Mesenchymal stem cell (in vitro differentiated cells and primary cell): ENCODE measurements at regions not wholly inside any gene's neighbourhood (a gene's known extent, or its start where the extent isn't known, plus 50 kb on each side); places are given as distances from the start of the nearest gene placed in this dataset.

Experiments
- DNase-seq: peaks from one replicate; pipeline ENCODE4 v3.0.0-alpha.2; 2013
- H2AFZ ChIP-seq: one replicate; pipeline ENCODE4 v1.6.1; 2013; ENCODE audit warnings: low read depth, mild to moderate bottlenecking, control low read depth, inconsistent platforms, low read length, moderate library complexity
- H2AK5ac ChIP-seq: 2 replicates; pipeline ENCODE4 v1.6.1; 2013; ENCODE audit warnings: low read length, moderate library complexity, mild to moderate bottlenecking, inconsistent platforms; ENCODE audit not compliant: severe bottlenecking
- H2BK120ac ChIP-seq: one replicate; pipeline ENCODE4 v1.6.1; 2013; ENCODE audit warnings: low read depth, mild to moderate bottlenecking, inconsistent platforms, low read length, moderate library complexity
- H2BK12ac ChIP-seq, 2 experiments: one replicate each; pipeline ENCODE4 v1.6.1; 2013; ENCODE audit warnings: inconsistent platforms in 2 of 2, low read length in 2 of 2, mild to moderate bottlenecking in 2 of 2, moderate library complexity in 2 of 2, control low read depth in 1 of 2
- H2BK15ac ChIP-seq: one replicate; pipeline ENCODE4 v1.6.1; 2013; ENCODE audit warnings: mild to moderate bottlenecking, low read depth, inconsistent platforms; ENCODE audit not compliant: poor library complexity, severe bottlenecking
- H2BK5ac ChIP-seq: 2 replicates; pipeline ENCODE4 v1.6.1; 2013; ENCODE audit warnings: low read depth, mild to moderate bottlenecking, low read length, control low read depth, inconsistent platforms; ENCODE audit not compliant: poor library complexity, severe bottlenecking
- H3K14ac ChIP-seq, 2 experiments: one replicate each; pipeline ENCODE4 v1.6.1; 2013; ENCODE audit warnings: inconsistent platforms in 2 of 2, low read length in 2 of 2, control low read depth in 1 of 2, mild to moderate bottlenecking in 1 of 2, moderate library complexity in 1 of 2
- H3K18ac ChIP-seq, 2 experiments: one replicate each; pipeline ENCODE4 v1.6.1; 2013; ENCODE audit warnings: inconsistent platforms in 2 of 2, low read length in 2 of 2, control low read depth in 1 of 2, low read depth in 1 of 2, mild to moderate bottlenecking in 1 of 2
- H3K23ac ChIP-seq, 2 experiments: one replicate each; pipeline ENCODE4 v1.6.1; 2013; ENCODE audit warnings: inconsistent platforms in 2 of 2, low read length in 2 of 2, mild to moderate bottlenecking in 2 of 2, moderate library complexity in 2 of 2, control low read depth in 1 of 2
- H3K27ac ChIP-seq: 2 replicates; pipeline ENCODE4 v1.5.1; 2013; ENCODE audit warnings: mild to moderate bottlenecking, moderate library complexity, low read length, control low read depth, inconsistent platforms; ENCODE audit not compliant: poor library complexity, severe bottlenecking
- H3K27me3 ChIP-seq, 2 experiments: 2 replicates each; pipeline versions ENCODE4 v1.6.1 to v1.7.0; 2013; ENCODE audit warnings: low read length in 2 of 2, mild to moderate bottlenecking in 2 of 2, moderate library complexity in 2 of 2, control low read depth in 1 of 2, inconsistent platforms in 1 of 2; ENCODE audit not compliant: control insufficient read depth in 1 of 2, insufficient read depth in 1 of 2
- H3K36me3 ChIP-seq, 2 experiments: 2 replicates each; pipeline versions ENCODE4 v1.6.1 to v1.7.0; 2013; ENCODE audit warnings: low read length in 2 of 2, control low read depth in 1 of 2, inconsistent platforms in 1 of 2, low read depth in 1 of 2, mild to moderate bottlenecking in 1 of 2; ENCODE audit not compliant: insufficient read depth in 2 of 2, control insufficient read depth in 1 of 2
- H3K4ac ChIP-seq, 2 experiments: one replicate each; pipeline ENCODE4 v1.6.1; 2013; ENCODE audit warnings: inconsistent platforms in 2 of 2, low read length in 2 of 2, mild to moderate bottlenecking in 2 of 2, moderate library complexity in 2 of 2, control low read depth in 1 of 2, low read depth in 1 of 2
- H3K4me1 ChIP-seq: 2 replicates; pipeline ENCODE4 v1.6.1; 2013; ENCODE audit warnings: low read depth, low read length, control low read depth; ENCODE audit not compliant: control insufficient read depth, insufficient read depth
- H3K4me2 ChIP-seq: 2 replicates; pipeline ENCODE4 v1.6.1; 2013; ENCODE audit warnings: low read length, mild to moderate bottlenecking, inconsistent platforms; ENCODE audit not compliant: poor library complexity, severe bottlenecking
- H3K4me3 ChIP-seq, 2 experiments: 2 replicates each; pipeline versions ENCODE4 v1.5.1 to v1.7.0; 2013; ENCODE audit warnings: low read length in 2 of 2, mild to moderate bottlenecking in 2 of 2, control low read depth in 1 of 2, low read depth in 1 of 2; ENCODE audit not compliant: insufficient read depth in 1 of 2
- H3K79me1 ChIP-seq: replicated peaks from 2 replicates; pipeline ENCODE4 v1.6.1; 2013; ENCODE audit warnings: mild to moderate bottlenecking, control low read depth, low read length, inconsistent platforms; ENCODE audit not compliant: poor library complexity, severe bottlenecking
- H3K9ac ChIP-seq: 2 replicates; pipeline ENCODE4 v1.7.0; 2013; ENCODE audit warnings: mild to moderate bottlenecking, low read length, moderate library complexity
- H3K9me3 ChIP-seq: 2 replicates; pipeline ENCODE4 v1.7.0; 2013; ENCODE audit warnings: mild to moderate bottlenecking, low read length; ENCODE audit not compliant: control insufficient read depth
- H4K8ac ChIP-seq: one replicate; pipeline ENCODE4 v1.6.1; 2013; ENCODE audit warnings: inconsistent platforms, mild to moderate bottlenecking, low read length, moderate library complexity
- H4K91ac ChIP-seq: one replicate; pipeline ENCODE4 v1.6.1; 2013; ENCODE audit warnings: mild to moderate bottlenecking, low read length, inconsistent platforms
- WGBS: methylation state at CpG from one replicate; pipeline ENCODE4 v1.1.7; 2013; ENCODE audit warnings: mixed read lengths; 5-methylcytosine and 5-hydroxymethylcytosine counted together

- Histone ChIP-seq H4K8ac (no peak overlapping the region), H3K79me1 (no peaks in the 10 kb centered on the region), H3K4me2 (no peak overlapping the region), H3K4ac (no peak overlapping the region), H3K14ac (peak overlapping the region in 1 of 2 experiments; percentile 64), H2AFZ (no peak overlapping the region), H3K27me3 (peaks cover 0 to 7% of the 10 kb centered on the region in 2 experiments), H2BK120ac (no peak overlapping the region), H3K9ac (no peak overlapping the region), H3K23ac (no peak overlapping the region), H2AK5ac (no peak overlapping the region), H2BK15ac (no peak overlapping the region), H3K9me3 (no peaks in the 10 kb centered on the region), H4K91ac (no peak overlapping the region), H3K4me1 (no peaks in the 10 kb centered on the region), H3K27ac (no peak overlapping the region), H3K36me3 (no peaks in the 10 kb centered on the region), H2BK12ac (no peak overlapping the region), H3K4me3 (no peak overlapping the region), H3K18ac (no peak overlapping the region), H2BK5ac (no peak overlapping the region)
- WGBS = 80% methylated on average over 2 of the region's 2 CpGs
- DNase-seq = no peak
Measured at GRCh38 chr10:9299966-9300365, 1245.5 kb downstream of the GATA3 start.

GRCh38 chr10:9301148-9301547 lies 1246.7 kb downstream of the GATA3 start:
- Histone ChIP-seq H3K23ac (no peak overlapping the region), H3K27me3 (peaks cover 0 to 7% of the 10 kb centered on the region in 2 experiments), H2BK120ac (no peak overlapping the region), H3K9ac (no peak overlapping the region), H3K4ac (no peak overlapping the region), H2BK5ac (no peak overlapping the region), H4K8ac (no peak overlapping the region), H3K4me2 (no peak overlapping the region), H3K14ac (no peak overlapping the region), H3K4me1 (no peaks in the 10 kb centered on the region), H3K9me3 (no peaks in the 10 kb centered on the region), H2BK12ac (no peak overlapping the region), H3K4me3 (no peak overlapping the region), H3K36me3 (no peaks in the 10 kb centered on the region), H3K79me1 (no peaks in the 10 kb centered on the region), H4K91ac (no peak overlapping the region), H2AFZ (no peak overlapping the region), H2BK15ac (no peak overlapping the region), H3K18ac (no peak overlapping the region), H2AK5ac (no peak overlapping the region), H3K27ac (no peak overlapping the region)
- 40% methylated on average over 2 of the region's 2 CpGs for WGBS
- DNase-seq = no peak

- no peak overlapping the region for H2AK5ac ChIP-seq
- no peak overlapping the region for H2AFZ ChIP-seq
- no peak overlapping the region for H3K4me2 ChIP-seq
- no peak for DNase-seq
- H3K14ac ChIP-seq = no peak overlapping the region
- peaks cover 0 to 7% of the 10 kb centered on the region in 2 experiments for H3K27me3 ChIP-seq
- no peak overlapping the region for H4K91ac ChIP-seq
- no peak overlapping the region for H4K8ac ChIP-seq
- H2BK5ac ChIP-seq = no peak overlapping the region
- H2BK12ac ChIP-seq = no peak overlapping the region
- no peak overlapping the region for H2BK15ac ChIP-seq
- no peaks in the 10 kb centered on the region for H3K36me3 ChIP-seq
- H2BK120ac ChIP-seq = no peak overlapping the region
- H3K4me1 ChIP-seq = no peaks in the 10 kb centered on the region
- no peak overlapping the region for H3K9ac ChIP-seq
- no peaks in the 10 kb centered on the region for H3K9me3 ChIP-seq
- H3K27ac ChIP-seq = no peak overlapping the region
- H3K23ac ChIP-seq = no peak overlapping the region
- no peak overlapping the region for H3K4ac ChIP-seq
- no peak overlapping the region for H3K18ac ChIP-seq
- no peaks in the 10 kb centered on the region for H3K79me1 ChIP-seq
- 75% methylated on average over 4 of the region's 4 CpGs for WGBS
- H3K4me3 ChIP-seq = no peak overlapping the region
Measured at GRCh38 chr10:9301554-9301953, 1247.1 kb downstream of the GATA3 start.

- H3K9me3 ChIP-seq = no peaks in the 10 kb centered on the region
- H3K4me1 ChIP-seq = no peaks in the 10 kb centered on the region
- no peak overlapping the region for H3K4me2 ChIP-seq
- no peaks in the 10 kb centered on the region for H3K36me3 ChIP-seq
- WGBS = 91% methylated on average over 1 of the region's 3 CpGs
- no peak overlapping the region for H4K8ac ChIP-seq
- H3K9ac ChIP-seq = no peak overlapping the region
- DNase-seq = peak; percentile 53
- H3K27ac ChIP-seq = no peak overlapping the region
- H2AFZ ChIP-seq = no peak overlapping the region
- H3K14ac ChIP-seq = no peak overlapping the region
- H4K91ac ChIP-seq = no peak overlapping the region
- no peak overlapping the region for H3K4ac ChIP-seq
- H3K4me3 ChIP-seq = no peak overlapping the region
- no peak overlapping the region for H2AK5ac ChIP-seq
- no peak overlapping the region for H2BK12ac ChIP-seq
- no peak overlapping the region for H2BK120ac ChIP-seq
- H3K27me3 ChIP-seq = peaks cover 0 to 7% of the 10 kb centered on the region in 2 experiments
- no peak overlapping the region for H2BK5ac ChIP-seq
- no peaks in the 10 kb centered on the region for H3K79me1 ChIP-seq
- no peak overlapping the region for H2BK15ac ChIP-seq
- no peak overlapping the region for H3K23ac ChIP-seq
- no peak overlapping the region for H3K18ac ChIP-seq
Measured at GRCh38 chr10:9302140-9302746, 1247.8 kb downstream of the GATA3 start.
